ENCODE measurements at regions not wholly inside any gene's neighbourhood (a gene's known extent, or its start where the extent isn't known, plus 50 kb on each side); places are given as distances from the start of the nearest gene placed in this dataset.
A peak's percentile ranks its signal among the peaks of the same experiment; 100 is the strongest.
"Not testable (repeated sequence)": the region's sequence is repeated elsewhere in the genome, so short reads cannot be mapped to it uniquely, and the experiment has no call there.

DNA sequence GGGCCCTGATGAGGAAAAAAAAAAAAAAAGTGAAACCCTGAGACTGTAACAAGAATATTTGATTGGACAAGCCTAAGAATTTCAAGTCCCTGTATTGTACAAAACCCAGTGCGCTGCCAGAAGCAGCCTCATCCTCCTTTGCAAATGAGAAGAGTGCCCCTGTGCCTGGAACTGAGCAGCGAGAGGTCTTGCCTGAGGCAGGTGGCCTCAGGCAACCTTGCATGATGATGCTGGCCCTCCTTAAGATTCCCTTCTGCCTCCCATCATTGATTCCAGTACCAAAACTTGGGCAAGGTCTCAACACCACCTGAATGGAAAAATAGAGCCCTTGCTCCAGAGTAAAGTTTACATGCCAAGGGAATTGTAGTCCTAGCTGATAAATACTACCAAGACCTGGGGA is 129.6 kb upstream of the RAB4A start:
- DNase-seq = no peak

DNA sequence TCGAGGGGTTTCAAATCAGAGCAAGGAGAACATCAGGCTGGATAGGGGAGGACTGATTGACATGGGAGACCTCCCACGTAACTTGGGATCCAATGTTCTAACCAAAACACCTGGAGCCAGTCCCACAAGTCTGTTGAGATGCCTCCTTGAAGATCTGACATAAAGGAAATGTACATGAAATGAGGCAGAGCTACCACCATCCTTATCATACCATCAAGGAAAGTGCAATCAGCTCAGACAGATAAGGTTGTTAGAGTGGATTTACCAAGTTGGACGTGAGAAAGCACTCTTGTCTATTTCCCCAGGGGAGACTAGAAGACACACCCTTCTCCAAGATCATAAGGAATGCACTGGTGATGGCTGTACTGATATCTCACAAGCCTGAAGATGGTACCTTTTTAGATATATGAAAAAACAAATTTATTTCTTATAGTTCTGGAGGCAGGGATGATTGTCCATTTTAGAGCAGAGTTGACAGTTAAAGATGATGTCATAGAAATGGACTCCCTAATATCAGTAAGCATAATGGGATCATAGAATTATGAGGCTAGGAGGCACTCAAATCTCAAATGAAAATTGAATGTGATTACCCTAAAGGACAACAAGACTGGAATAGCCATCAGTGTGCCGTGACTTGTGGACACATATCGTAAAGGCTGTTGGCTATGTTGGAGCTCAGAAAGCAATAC is 129.1 kb upstream of the RAB4A start:
- DNase-seq = no peak

DNA sequence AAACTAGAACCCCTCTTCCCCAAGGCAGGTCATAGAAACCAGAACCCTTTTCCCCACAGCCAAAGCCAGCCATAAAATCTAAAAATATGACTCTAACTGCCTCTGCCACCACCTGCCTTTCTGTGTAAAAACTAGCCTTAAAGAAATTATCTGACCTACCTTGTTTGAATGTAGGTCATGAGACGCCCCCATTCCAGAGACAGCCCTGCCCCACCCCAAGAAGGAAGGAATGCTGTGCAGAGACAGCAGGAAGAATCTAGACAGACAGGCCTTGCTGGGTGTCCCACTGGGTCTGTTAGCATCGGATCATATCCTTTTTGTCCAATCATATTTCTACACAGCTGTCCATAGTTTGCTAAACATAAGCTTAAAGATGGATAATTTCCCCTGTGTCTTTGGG is 128.4 kb upstream of the RAB4A start:
- no peak for DNase-seq

DNA sequence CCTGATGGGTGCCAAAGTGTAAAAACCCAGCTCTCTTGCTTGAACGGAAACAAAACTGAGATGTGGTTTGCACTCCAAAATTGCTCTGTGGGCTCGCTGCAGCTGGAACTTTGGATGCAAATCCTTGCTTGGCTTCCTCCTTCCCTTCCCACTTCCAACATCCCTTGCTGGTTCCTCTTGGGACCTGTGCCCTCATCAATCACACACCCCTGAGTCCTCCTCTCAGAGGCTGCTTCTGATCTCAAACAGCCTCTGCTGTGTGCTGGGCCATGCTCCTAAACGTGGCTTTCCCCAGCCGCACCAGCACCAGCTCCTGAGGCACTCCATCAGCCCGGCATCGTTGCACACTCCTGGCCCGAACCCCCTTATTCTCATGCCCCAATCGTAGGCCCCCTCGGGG is 124.3 kb upstream of the RAB4A start:
- no peak for DNase-seq

DNA sequence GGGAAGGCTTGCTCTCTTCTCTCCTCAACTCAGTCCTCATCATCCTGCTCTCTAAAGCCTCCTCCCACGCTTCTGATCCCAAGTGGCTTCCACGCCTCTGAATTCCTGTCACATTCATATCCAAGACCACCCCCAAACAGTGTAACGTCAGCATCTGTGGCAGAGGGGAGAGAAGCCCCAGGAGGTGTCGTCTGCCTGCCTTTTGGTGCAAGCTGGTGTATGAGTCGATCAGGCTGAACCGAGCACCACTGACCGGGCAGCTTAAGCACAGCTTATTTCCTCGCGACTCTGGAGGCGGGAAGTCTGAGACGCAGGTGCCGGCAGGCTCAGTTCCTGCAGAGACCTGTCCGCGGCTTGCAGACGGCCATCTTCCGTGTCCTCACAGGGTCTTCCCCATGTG is 123.8 kb upstream of the RAB4A start:
- DNase-seq = no peak

DNA sequence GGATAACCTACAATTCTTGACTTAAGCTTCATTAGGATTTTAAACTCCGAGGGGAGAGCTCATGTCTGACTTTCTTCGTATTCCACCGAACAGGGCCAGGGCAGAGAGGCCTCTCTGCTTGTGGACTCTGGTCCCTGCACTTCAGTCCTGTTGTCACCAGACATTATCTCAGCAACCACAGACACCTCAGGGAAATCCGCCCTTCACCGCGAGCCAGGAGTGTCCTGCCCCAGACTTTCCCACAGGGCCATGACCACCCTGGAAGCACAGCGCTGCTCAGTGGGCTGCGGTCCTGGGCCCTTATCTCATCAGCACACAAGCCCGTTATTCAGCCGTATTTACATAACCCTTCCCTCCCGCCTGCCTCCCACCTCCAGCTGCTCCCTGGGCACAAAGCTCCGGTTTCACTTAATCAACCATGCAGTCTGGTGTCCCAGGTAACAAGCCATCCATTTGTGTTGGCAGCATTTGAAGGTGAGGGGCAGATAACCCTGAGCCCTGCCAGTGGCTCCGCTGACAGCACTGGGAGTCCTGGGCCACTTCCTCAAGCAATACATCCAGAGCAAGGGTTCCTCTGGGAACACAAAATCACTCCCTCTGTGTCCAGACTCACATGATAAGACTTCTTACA is 122.8 kb upstream of the RAB4A start:
- DNase-seq = no peak

DNA sequence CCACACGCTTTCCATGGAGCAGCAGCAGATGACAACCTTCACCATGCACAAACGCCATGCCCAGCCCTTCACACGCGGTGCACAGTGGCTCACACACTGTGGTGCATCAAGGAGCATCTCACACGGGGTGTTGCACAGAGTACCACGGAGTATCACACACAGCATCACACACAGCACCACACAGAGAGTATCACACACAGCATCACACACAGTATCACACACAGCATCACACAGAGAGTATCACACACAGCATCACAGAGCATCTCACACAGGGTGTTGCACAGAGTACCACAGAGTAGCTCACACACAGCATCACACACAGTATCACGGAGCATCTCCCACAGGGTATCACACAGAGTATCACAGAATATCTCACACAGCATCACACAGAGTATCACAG is 122.2 kb upstream of the RAB4A start:
- DNase-seq = no peak

DNA sequence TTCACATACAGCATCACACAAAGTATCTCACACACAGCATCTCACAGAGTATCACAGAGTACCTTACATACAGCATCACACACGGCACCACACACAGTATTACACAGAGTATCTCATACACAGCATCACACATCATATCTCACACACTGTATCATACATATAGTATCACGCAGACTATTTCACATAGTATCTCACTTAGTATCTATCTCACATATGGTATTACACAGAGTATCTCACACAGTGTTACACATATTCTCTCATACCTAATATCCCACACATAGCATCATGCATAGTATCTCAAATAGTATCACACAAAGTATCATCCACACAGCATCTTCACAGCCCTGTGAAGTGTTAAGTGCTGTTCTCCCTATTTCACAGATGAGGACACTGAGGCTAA is 121.5 kb upstream of the RAB4A start:
- DNase-seq = no peak

DNA sequence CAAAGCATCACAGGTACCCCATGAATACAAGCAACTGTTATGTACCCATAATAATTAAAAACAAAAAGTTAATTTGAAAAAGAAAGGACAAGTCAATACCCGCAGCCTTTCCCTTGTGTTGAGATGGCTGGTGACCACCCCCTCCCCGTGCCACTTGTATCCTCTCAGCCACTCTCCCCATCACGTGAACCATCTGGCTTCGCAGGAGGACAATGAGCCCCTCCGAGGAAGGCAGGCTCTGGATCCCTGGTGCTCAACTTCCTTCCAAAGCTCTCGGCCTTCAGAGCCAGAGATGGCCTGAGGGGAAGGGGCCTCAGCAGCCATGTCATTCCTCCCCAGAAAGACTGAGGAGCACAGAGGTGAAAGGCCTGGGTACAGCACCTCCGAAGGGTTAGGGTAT is 120.4 kb upstream of the RAB4A start:
- DNase-seq = no peak

DNA sequence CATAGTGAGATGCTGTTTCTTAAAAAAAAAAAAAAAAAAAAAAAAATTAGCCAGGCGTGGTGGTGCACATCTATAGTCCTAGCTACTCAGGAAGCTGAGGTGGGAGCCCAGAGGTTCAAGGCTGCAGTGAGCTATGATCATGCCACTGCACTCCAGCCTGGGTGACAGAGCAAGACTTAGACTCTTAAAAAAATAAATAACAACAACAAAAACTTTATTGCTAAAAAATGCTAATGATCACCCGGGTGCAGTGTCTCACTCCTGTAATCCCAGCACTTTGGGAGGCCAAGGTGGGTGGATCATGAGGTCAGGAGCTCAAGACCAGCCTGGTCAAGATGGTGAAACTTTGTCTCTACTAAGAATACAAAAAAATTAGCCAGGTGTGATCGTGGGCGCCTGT is 119.5 kb upstream of the RAB4A start:
- not testable (repeated sequence) for DNase-seq

DNA sequence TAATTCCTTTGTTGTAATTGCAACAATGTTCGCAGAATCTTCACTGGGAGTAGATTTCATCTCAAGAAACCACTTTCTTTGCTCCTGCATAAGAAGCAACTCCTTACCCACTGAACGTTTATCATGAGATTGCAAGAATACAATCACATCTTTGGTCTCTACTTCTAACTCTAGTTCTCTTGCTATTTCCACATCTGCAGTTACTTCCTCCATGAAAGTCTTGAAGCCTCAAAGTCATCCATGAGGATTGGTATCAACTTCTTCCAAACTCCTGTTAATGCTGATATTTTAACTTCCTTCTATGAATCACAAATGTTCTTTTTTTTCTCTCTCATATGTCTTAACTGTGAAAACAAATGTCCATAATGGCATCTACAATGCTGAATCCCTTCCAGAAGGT is 118.6 kb upstream of the RAB4A start:
- no peak for DNase-seq

DNA sequence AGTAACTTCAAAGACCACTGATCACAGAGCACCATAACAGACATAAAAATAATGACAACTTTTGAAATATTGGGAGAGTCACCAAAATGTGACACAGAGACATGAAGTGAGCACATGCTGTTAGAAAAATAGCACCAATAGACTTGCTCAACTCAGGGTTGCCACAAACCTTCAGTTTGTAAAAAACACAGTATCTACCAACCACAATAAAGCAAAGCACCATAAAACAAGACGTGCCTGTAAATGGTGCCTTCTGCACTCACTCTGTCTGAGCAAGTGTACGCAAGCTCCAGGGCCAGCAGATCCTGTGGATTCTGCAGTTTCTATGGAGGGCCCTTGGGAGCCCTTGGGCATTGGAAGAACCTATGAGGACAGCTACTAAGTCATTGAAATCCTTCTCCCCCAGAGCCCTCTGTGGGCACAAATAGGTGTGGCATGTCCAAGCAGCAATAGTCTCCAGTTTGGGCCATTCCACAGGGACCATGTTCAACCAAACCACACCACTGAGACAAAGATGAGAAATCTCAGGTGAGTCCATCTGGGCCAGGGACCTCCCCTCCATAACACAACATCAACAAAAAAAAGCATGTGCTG is 116.9 kb upstream of the RAB4A start:
- no peak for DNase-seq

DNA sequence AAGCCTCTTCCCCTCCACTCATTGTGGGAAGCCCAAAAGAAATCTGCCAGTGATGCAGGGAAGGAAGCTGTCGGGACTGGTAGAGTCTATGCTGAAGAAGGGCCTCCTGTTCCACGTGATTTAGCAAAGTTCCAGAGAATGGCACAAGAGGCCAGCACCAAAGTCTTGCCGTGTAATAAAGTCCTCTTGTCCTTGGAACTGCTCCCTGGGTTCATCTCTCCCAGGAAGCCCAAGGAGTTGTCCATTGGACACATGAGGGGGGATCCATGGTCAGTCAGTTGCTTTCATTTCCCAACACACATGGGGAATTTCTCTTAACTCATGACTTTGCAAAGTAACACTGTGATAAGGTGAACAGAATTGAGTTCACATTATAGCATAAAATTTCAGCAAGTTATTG is 116.1 kb upstream of the RAB4A start:
- DNase-seq = no peak

DNA sequence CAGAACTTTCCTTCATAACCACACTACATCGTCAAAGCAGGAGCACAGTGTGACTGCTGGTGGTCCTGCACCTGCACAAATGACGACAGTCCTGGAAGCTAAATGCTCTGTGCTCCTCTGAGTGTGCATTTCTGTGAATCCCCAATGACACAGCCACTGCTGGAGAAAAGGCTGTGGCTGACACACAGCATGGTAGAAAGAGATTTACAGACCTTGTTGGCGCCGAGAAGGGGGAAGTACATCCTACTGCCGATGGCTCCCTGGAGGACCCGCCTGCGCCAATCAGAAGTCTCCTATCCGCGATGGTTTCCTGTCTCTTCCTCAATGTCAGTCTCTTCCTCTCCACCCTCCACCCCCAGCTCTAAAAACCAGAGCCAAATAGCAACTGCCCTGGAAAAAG is 115.4 kb upstream of the RAB4A start:
- DNase-seq = peak; percentile 56

DNA sequence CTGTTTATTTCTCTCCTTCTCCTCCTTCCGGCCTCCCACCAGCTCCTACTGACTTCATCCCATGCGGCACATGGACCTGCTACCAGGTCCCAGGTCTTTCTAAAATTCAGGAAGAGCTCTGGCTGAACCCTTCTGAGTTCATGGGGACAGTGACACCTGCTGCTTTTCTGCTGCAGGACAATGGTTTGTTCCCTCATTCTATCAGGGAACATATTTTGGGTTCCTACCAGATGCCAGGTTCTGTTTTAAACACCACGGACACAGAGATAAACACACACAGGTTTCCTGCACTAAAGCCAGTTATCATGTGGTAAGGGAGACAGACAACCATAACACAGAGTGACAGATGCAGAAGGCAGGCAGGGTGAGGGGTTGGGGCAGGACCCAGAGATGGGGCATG is 114.0 kb upstream of the RAB4A start:
- no peak for DNase-seq

DNA sequence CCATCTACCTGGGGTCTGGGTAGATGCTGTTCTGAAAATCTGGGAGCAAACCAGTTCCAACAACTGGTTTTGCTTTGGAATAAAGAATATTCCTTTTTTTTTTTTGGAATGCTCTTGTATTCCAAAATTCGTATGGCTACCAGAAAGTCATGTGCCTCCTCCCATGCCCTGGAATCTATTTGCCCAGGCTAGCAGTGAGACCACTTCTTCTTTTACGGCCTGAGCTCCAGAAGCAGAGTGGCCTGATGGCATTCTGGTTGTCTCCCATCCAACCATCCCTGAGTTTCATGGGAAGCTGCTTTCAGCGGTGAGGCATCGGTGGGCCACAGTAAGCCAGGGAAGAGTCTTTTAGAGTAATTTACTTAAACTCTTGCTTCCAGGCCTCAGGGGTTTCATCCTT is 113.4 kb upstream of the RAB4A start:
- DNase-seq = no peak

DNA sequence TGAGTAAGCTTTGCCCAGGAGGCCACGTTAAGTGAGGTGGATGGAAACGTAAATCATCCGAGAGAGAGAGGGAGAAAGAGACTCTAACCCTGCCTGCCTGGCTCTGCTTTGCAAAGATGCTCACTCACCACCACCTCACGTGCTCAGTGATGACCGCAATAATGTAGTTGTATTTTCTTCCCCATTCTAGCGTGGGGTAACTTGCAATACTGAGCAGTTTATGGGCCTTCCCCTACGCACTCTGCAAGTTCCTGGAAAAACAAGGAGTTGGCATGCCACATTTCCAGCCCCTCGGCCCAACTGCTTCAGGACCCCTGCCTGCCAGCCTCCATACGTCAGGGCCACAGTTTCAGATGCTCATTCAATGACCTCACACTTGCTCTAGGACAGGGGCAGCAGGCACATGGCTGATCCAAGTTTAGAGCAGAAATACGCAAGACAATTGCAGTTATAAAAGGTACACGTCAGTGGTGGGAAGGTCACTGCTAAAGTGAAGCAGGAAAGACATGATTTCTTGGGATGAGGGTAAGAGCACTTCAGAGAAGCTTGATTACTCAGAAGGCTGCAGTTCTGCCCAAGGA is 112.5 kb upstream of the RAB4A start:
- DNase-seq = peak; percentile 63

DNA sequence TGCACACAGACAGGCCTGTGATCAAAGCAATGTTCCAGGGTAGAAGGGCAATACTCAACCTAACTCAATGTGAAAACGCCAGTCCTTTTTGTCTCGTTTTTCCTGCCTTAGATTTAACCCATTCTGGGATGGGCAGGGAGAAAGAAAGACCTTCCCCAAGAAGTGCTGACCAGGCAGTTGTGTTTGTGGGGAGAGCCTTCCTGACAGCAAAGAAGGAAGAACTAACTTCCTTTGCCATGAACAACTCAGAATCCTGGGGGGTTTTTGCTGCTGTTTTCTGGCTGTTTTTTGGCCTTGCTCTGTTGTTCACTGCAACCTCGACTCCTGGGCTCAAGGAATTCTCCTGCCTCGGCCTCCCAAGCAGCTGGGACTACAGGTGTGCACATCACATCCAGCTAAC is 112.0 kb upstream of the RAB4A start:
- DNase-seq = no peak

DNA sequence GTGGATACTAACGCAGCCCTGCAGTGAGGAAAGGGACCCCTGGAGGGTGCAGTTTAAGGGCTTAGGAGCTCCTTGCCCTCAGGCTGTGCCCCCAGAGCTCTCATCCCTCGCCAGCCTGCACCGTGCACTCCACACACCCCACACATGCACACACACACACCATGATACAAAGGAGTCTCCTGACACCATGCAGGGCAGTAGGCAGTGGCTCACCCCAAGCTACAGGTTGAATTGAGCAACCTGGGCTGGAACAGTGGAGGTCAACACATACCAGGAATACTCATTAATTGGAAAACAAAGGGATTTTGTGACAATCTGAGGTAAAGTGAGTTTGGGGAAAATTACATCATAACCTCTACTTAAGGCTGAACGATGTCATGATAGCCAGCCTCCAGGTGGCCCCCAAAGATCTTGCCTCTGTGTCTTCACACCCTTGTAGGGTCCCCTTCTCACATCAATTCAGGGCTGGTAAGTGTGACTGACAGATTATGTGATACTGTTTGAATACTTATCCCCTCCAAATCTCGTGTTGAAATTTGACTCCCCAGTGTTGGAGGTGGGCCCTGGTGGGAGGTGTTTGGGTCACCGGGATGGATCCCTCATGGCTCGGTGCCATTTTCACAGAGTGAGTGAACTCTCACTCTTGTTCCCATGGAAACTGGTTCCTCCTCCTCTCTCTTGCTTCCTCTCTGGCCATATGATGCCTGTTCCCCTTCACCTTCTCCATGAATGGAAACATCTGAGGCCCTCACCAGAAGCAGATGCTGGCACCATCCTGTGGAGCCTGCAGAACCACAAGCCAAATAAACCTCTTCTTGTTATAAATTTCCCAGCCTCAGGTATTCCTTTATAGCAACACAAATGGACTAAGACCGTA is 111.0 kb upstream of the RAB4A start:
- DNase-seq = no peak

DNA sequence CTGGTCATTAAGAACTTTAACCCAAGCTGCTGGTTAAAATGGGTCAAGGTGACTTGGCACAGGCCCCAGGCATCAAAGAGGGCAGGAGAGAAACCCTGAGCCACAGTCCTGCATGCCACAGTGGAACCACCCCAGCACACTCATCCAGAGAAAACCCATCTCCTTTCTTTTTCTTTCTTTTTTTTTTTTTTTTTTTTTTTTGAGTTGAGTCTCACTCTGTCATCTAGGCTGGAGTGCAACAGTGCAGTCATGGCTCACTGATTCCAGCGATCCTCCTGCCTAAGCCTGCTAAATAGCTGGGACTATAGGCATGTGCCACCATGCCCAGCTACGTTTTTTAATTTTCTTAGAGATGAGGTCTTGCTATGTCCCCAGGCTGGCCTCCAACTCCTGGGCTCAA is 109.2 kb upstream of the RAB4A start:
- no peak for DNase-seq

DNA sequence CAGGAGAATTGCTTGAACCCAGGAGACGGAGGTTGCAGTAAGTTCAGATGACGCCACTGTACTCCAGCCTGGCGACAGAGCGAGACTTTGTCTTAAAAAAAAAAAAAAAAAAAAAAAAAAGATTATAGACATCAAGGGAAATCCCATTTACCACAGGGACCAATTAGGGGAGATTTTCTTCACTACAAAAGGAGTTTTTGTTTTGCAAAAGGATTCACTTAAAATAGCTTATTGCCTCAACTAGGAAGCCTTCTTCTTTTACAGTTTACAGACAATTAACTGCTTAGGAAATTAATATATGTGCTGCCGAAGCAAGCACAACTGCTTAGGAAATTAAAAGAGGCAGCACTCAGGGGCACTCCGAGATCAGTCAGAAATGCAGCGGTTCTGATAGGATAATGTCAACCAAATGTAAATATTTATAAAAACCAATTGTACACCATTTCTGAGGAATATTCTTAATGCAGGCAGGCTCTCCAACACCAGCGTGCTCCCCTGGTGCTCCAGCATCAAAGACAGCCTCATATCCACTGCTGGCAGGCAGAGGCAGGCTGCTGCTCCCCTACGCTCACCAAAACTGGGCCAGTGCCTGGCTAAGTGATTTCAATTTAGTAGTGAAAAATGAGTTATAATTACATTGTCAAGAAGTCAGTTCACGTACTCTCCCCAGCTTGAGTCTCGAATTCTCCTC is 107.9 kb upstream of the RAB4A start:
- no peak for DNase-seq

DNA sequence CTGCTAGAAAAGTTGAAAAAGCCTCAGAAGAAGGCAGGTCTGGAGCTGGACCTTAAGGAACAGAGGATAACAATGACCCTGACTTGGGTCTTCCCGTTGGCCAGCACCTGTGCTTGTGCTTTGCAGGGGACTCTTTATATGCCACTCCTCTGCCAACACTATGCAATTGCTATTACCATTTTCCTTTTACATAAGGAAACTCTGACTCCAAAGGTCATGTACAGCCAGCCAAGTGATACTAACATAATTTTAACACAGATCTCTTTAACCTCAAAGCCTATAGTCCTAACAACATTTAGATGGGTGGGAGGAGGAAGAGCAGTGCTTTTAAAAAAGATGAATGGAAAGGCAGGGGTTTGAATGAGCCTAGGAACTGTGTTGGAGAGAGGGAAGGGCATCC is 106.6 kb upstream of the RAB4A start:
- no peak for DNase-seq

All from CD4-positive, alpha-beta T cell treated with Interleukin-15 for 1 hour (primary cell).